CD4-positive, alpha-beta T cell treated with Interleukin-6 at 100 ng/mL for 8 hours (primary cell): ENCODE measurements at regions not wholly inside any gene's neighbourhood (a gene's known extent, or its start where the extent isn't known, plus 50 kb on each side); places are given as distances from the start of the nearest gene placed in this dataset.

Source experiments
- DNase-seq: peaks from one replicate; pipeline ENCODE4 v3.0.0-alpha.2; 2020; ENCODE audit warnings: mixed read lengths, low spot score

DNA sequence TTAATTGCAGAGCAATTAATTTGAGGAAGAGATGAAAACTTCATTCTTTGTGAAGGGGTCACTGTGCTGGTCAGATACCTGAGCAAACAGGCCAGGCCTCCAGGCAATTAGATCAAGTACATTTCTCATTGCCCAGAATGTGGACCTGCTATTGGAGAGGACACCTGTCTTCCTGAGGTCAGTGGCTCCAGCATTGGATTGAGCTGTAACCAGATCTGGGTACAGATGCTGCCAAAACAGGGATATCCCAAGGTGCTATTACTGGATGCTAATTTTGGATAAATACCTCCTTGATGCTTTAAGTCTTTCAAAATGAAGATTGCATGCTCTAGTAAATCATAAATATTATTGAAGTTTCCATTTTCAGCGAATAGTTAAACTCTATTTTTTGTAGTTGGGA is 131.5 kb downstream of the FAM161A start:
- no peak for DNase-seq

DNA sequence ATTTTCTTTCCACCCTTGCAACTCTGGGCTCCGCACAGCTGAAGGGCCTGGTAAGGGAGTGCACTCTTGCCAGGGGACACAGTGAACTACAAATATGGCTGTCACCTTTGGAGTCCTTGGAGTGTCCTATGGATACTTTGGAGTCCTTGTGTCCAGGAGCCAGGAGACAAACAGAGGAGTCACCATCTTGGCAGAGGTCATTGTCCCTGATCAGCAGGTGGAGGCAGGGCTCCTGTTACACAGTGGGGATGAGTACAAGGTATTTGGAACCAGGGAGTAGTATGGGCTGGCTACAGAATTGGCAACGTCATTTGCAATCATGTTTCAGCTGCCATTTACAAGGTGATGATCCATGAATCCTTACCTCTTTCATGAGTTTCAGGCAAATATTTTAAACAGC is 132.5 kb downstream of the FAM161A start:
- no peak for DNase-seq

DNA sequence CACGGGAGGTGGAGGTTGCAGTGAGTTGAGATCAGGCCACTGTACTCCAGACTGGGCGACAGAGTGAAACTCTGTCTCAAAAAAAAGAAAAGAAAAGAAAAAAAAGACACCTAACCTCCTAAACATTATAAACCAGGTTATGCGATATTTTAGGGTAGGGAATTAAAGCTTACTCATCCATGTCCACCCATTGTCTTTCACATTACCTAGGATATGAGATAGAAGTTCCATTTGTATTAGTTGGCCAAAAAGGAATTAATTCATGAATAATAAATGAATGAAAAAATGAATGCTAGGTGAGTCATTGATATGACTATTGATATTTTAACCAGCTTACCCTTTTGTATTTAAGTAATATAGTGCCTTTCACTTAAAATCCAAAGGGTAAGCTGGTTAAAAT is 132.9 kb downstream of the FAM161A start:
- DNase-seq = no peak

DNA sequence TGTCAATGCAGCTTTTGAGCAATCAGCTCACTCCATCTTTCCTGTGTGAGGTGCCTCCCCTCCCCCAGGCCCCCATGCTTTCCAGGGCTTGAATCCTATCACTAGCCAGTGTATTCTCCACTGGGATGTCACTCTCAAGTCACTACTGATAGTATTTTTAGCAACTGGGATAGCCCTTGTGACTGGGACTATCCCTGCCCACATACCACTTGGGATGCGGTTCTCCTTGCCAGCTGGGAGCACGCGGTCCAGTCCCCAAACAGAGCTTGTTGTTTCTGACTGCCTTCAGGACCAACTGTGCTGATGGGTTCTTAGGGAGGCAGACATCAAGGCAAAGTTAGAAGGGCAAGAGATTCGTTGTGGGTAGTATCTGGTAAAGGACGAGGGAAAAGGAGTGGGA is 134.9 kb downstream of the FAM161A start:
- DNase-seq = no peak

DNA sequence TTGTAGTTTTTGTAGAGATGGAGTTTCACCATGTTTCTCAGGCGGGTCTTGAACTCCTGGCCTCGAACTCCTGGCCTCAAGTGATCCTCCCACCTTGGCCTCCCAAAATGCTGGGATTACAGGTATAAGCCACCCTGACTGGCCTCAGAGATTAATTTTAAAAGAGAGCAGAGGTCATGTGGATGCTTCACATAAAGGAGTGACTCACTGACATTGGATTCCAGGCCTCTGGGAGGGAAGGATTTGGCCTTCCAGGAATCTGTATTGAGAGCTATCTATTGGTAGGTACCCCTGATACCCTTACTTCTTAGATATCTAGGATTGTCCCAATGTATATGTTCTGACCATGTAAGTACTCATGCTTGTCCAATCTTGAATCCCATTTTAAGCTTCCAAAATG is 138.4 kb downstream of the FAM161A start:
- DNase-seq = no peak

DNA sequence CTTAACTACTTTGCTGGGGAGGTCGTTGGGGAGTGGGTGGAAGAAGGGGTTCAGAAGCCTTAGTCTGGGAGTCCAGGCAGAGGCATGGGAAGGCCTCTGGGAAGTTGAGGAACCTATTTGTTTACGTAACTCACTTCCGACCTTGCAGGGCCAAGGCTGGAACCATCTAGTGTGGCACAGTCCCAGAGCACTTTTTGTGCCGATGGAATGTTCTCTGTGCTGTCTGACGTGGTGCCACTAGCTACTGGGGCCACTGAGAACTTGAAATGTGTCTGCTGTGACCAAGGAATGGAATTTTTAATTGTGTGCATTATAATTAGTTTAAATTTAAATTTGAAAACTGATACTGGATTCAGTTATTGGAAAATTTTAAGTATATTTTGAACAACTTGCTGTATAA is 139.7 kb downstream of the FAM161A start:
- DNase-seq = no peak

DNA sequence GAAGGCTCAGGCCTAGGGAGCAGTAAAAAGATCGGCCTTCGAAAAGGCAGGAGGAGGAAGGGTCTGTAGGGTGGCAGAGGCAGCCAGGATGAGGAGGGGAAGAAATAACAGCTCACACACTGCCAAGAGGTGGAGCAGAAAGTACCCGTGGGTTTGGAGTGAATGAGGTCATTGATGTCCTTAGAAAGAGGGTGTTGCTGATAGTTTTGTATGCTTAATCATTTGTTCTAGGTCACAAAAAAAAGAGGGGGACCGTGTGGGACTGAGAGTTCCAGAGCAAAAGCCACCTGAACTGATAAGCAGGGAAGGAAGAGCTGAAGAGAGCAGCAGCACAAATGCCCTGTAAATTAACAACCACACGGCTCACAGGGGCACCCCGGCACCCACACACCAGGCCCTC is 140.4 kb downstream of the FAM161A start:
- no peak for DNase-seq

DNA sequence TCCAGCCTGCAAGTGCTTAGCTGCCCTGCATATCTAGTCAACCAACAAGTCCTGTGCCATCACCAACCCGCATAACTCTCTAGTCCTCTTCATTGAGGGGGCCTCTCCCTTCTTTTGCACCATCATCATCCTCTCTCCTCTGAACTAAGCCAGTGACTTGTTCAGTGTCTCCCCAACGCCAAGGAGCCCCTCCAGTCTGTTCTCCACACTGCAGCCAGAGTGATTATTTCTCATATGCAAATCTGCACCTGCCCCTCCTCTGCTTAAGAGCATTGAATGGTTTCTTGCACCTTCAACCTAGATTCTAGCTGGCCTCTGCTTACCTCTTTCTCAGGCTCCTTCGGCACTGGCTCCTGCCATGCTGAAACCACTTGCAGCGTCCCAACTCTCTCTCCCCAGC is 141.8 kb downstream of the FAM161A start:
- DNase-seq = no peak

DNA sequence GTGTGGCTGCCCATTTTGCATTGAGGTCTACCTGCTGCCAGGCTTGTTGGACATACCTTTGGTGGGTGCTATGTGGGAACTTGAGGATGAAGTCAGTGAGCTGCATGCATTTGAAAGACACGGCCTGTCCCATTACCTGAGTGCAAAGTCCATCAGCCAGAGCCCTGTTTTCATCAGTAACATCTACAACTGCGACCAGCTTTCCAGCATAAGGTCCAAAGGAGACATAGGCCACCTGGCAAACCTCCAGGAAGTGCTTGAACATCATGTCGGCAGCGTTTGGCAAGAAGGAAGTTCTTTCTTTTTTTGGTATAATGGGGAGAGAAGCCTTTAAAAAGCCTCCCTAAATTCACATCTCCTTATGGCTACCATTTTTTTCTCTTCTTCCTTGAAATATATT is 143.1 kb downstream of the FAM161A start:
- DNase-seq = no peak

DNA sequence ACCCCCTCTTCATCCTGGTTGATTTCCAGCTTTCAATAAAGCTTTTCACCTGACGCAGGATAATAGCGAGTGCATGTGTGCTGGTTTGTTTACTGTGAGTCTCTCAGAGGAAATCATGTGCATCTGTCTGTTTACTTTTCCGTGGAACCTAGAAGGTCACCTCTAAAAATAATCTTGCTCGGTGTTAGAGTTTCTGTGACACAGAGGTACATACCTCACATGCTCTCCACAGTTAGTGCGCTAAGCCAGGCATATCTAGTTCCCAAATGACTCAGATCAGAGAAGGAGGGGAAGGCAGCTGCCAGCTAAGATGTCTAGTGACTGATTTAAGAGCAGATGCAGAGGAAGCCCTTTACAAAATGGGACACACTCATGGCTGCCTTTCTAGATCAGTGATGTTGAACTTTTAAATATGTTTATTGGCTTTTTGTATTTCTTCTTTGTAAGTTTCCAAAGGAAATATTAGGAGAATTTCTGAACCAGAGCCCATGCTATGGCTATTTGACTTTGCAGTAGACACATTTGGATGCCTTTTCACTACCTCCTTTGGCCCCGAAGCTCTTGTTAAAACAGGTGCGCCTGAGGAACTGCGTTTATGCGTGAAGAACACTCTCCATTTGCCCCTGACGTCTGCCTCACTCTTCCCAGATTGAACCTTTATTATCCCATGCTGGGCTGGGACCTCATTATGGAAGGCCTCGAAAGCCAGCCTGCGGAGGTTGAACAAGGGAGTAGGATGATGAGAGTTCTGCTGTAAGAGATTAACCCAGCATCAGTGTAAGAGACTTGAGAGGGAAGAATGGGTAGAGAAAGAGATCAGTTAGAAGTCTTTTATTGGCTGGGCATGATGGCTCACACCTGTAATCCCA is 145.6 kb downstream of the FAM161A start:
- DNase-seq = no peak

DNA sequence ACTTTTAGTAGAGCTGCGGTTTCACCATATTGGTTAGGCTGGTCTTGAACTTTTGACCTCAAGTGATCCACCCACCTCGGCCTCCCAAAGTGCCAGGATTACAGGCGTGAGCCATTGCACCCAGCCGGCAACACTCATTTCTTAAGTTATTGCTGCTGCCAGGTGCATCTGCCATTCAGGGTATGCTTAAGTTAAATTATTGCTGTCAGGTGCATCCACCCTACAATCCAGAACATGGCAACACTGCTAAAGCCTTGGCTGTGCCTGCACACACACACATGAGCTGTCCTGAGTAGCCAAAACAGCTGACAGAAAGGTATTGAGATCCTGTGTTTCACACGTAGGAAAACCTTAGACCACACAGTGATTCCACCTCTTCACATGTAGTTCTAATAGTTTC is 148.2 kb downstream of the FAM161A start:
- DNase-seq = no peak

DNA sequence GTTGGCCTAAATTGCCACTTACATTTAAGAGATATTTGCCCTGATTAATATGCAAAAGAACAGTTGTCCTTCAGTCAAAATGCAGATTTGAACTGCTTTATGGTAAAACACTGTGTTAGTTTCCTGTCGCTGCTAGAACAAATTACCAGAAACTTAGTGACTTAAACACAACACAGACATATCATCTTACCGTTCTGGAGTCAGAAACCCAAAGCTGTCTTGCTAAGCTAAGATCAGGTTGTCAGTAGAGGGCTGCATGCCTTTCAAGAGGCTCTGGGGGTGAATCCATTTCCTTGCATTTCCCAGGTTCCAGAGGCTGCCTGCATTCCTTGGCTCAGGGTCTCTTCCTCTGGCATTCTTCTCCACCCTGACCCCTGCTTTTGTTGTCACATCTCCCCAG is 149.5 kb downstream of the FAM161A start:
- no peak for DNase-seq

DNA sequence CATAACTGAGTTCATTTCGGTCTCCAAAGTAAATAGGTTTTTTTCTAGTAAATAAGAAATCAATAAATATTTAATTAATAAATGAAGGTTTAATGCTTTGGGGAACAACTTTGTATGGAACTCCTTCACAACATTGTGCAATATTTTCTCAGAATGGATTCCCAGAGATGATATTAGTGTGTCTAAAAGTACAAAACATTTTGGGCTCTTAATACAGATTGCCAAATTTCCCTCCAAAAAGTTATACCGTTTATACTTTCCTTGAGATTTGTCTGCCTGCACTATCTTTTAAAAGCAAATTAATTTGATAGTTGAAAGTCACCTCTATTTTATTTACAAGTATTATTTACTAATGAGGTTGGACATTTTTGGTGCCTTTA is 151.8 kb downstream of the FAM161A start:
- DNase-seq = no peak

DNA sequence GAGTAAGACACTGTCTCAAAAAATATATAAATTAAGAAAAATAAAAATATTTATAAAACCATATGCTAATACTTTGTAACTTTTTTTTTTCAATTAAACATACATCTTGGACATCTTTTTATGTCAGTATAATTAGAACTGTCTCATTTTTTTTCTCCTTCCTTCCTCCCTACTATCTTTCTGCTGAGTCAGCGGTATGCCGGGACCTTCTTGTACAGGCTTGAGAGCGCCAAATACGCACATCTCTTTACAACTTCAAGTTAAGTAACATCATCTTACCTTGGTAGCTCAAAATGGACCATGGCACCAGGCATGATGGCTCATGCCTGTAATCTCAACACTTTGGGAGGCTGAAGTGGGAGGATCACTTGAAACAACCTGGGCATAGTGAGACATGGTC is 153.4 kb downstream of the FAM161A start:
- DNase-seq = no peak

DNA sequence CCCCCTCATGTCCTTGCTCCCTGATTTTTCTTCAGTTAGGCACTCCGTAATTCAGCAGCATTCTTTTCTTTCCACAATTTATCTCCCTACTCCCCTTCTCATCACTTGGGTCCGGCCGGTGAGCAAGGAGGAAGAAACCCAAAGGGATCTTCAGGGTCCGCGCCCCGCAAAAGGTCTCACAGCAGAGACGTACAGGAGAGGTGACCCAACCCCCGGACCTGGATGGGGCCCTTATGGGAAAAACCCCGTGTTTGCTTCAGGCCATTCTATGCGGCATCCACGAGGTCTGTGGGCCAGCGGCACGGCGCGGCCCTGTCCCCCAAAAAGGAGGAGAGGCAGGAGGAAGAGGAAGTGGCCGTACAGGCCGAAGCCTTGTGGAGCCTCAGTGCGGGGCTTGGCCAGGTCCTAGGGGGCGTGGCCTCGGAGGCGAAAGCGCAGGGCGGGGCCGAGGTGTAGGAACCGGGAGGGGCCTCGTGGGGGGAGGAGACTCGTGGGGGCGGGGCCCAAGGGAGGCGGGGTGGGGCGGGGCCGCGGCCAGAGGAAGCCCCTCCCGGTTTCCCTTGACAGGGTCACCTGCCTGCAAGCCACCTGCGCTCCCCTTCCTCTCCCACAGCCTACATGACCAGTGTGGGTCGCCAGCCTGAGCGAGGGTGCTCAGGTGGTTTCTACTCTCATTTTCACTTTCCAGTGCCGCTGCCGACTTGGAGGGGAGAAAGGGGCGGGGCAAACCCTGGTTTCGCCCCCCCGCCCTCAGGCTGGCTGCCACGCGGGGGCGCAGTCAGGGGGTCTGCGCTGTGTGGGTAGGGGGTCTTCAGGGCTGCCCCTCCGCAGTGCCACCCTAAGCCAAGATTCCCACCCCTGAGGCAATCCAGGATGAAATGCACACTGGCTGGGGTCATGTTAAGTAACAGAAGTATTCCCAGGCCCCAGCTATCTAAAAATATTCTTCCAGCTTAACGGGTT is 156.4 kb upstream of the XPO1 start:
- DNase-seq = peak; percentile 82

DNA sequence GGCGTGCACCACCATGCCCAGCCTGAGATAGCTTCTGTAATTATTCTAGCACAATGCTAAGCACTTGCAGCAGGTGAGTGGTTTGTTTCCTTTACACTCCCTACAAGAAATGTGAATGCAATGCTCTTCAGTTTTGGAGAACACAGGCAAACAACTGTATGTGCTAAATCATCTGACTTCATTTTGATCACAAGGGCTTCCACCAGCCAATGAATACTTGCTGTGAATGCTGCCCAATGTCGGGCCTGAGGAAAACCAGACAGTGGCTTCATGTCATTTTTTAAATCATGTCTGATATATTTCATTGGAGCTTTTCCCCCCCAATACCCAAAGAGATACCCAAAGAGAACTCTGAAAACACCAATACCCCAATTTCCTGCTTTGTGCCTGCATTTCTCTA is 155.6 kb upstream of the XPO1 start:
- DNase-seq = no peak

DNA sequence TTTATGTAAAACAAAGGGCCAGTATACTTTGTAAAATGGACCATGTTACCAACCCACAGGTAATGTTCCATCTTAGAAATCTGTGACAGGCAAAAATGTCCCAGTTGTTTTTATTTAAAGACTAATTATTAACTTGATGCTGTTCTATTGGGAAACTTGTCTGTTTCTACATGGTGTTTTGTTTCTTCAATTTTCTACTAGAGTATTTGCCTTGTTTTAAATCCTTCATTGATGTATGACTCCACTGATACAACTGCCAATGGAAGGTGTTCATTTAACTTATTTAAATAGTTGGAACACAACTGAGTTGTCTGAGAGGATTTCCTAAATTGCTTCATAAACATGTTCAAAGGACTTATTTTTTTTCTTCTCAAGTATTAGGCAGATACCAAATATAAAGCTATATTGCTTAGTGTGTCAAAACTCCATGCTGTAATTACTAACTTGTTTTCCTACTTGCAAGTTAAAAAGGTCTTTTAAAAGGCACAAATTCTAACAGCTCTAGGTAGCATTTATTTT is 152.0 kb upstream of the XPO1 start:
- no peak for DNase-seq

DNA sequence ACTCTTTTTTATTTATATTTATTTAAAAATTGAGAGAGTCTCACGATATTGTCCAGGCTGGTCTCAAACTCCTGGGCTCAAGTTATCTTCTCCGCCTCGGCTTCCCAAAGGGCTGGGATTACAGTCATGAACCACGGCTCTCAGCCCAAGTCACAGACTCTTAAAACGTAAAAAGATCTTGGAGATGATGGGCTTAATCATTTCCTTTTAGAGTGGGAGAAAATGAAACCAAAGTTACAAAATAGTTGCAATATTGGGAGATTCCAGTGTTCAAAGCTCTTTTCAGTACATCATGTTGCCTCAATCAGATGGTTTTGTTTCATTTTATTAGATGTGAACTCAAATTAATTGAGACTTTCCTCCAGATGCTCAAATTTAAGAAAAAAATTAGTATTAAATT is 151.4 kb upstream of the XPO1 start:
- DNase-seq = no peak

DNA sequence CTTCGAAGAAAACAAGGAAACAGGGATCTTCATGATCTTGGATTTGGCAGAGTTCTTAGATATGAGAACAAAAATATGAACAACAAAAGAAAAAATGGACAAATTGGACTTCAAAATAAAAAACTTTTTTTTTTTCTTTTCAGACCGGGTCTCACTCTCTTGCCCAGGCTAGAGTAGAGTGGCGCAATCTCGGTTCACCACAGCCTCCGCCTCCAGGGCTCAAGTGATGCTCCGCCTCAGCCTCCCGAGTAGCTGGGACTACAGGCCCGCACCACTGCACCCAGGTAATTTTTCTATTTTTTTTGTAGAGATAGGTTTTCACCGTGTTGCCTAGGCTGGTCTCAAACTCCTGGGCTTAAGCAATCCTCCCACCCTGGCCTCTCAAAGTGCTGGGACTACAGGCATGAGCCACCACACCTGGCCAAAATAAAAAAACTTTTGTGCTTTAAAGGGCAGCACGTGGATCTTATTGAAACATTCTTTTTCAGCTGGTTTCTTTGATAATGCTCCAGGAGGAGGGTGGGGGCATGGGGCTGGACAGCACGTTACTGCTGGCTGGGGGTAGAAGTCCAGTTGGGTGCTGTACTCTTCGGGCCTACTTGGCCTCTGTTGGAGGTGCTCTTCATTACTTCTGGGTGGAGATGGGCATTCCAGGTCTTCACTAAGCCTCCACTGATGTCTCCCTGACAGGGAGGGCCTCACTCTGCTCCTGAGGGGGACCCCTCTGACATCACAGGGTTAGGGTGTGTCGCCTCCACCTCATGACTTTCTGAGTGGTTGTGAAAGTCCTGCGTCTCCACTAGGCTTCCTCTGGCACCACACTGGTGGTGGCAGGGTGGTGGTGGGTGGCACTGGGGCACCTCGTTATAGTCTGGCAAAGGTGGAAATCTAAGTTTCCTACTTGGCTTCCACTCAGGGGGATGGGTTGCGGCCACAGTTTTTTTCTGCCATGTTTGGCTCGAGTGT is 150.5 kb upstream of the XPO1 start:
- no peak for DNase-seq

DNA sequence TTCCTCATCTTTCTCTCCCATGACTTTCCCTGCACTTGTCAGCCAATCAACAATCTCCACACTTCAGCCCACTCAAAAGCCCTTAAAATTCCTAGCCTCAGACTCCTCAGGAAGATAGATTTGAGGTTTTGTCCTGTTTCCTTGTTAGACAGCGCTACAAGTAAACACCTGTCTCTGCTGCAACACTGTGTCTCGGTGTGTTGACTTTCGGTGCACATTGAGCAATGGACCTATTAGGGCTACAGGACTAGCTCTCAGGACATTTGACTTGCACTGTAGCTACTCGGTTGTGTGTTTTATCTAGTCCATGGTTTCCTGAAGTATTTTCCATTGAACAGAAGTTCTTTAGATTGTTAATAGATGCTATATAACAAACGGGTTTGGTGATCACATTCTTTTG is 140.9 kb upstream of the XPO1 start:
- DNase-seq = no peak

DNA sequence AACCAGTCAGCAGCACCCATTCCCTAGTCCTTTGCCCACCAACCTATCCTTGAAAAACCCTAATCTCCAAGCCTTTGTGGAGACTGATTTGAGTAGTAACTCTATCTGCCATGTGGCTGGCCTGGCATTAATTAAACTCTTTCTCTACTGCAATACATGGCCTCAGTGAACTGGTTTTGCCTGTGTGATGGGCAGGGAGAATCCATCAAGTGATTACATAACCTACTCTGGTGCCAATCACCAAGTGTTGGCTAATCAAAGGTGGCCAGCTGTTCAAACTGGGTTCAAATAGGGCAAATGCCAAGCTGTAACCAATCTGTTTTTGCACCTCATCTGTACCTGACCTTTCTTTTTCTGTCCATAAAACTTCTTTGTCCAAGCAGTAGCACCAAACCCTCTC is 139.8 kb upstream of the XPO1 start:
- DNase-seq = no peak

DNA sequence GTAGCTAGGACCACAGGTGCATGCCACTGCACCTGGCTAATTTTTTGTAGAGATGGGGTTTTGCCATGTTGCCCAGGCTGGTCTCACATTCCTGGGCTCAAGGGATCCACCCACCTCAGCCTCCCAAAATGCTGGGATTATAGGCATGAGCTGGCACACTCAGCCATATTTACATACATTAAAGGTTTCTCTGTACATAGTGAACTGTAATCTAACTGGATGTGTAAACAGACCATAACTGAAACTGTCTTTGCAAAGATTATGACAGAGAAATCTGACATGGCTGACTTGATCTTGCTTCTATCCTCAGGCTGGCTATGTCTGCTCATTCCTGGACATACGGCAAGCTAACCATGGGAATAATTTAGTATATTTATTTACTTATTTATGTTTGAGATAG is 139.2 kb upstream of the XPO1 start:
- DNase-seq = no peak
